ENCODE measurements at regions not wholly inside any gene's neighbourhood (a gene's known extent, or its start where the extent isn't known, plus 50 kb on each side); places are given as distances from the start of the nearest gene placed in this dataset.

DNA sequence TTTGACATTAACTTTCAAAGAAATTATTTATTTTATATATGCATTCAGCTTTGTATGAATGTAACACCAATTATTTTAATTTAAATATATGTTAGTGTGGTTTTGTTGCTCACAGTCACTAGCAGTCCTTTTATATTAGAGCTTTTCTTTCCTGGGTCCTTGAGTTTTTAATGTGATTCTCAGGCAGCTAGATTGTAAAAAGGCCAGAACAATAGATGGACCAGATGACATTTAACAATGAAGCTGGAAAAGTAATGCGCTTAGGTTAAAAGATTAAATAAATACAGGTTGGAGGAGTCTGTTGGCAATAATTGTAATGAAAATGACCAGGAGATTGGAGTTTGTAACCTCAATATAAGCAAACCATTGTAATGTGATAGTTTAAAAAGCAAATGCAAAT lies 171.1 kb downstream of the FTCDNL1 start:
- no peak for TF ChIP-seq POLR2AphosphoS5 (IDR thresholded peaks at IDR 0.05; ENCODE audit: insufficient read depth in 1 of 2, low read depth in 1 of 2)
- TF ChIP-seq, protein P1, sequence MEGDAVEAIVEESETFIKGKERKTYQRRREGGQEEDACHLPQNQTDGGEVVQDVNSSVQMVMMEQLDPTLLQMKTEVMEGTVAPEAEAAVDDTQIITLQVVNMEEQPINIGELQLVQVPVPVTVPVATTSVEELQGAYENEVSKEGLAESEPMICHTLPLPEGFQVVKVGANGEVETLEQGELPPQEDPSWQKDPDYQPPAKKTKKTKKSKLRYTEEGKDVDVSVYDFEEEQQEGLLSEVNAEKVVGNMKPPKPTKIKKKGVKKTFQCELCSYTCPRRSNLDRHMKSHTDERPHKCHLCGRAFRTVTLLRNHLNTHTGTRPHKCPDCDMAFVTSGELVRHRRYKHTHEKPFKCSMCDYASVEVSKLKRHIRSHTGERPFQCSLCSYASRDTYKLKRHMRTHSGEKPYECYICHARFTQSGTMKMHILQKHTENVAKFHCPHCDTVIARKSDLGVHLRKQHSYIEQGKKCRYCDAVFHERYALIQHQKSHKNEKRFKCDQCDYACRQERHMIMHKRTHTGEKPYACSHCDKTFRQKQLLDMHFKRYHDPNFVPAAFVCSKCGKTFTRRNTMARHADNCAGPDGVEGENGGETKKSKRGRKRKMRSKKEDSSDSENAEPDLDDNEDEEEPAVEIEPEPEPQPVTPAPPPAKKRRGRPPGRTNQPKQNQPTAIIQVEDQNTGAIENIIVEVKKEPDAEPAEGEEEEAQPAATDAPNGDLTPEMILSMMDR (IDR thresholded peaks at IDR 0.05) = no peak

Data from vagina (tissue), 2 donors.